ENCODE measurements at regions not wholly inside any gene's neighbourhood (a gene's known extent, or its start where the extent isn't known, plus 50 kb on each side); places are given as distances from the start of the nearest gene placed in this dataset.

- DNase-seq (ENCODE audit: low read depth, low spot score) = no peak
Measured at GRCh38 chr13:60654415-60654814, 257.4 kb downstream of the TDRD3 start.

GRCh38 chr13:60647547-60647946 is 250.5 kb downstream of the TDRD3 start:
- no peak for DNase-seq (ENCODE audit: low read depth, low spot score)
- no peak overlapping the region for H3K27ac ChIP-seq

More at GRCh38 chr13:60654415-60654814, 257.4 kb downstream of the TDRD3 start:
- H3K27ac ChIP-seq = no peak overlapping the region

GRCh38 chr13:60646620-60647019 is 249.6 kb downstream of the TDRD3 start:
- no peak overlapping the region for H3K27ac ChIP-seq
- no peak for DNase-seq (ENCODE audit: low read depth, low spot score)

- DNase-seq (ENCODE audit: low read depth, low spot score) = no peak
- no peak overlapping the region for H3K27ac ChIP-seq
Measured at GRCh38 chr13:60645676-60646075, 248.7 kb downstream of the TDRD3 start.

GRCh38 chr13:60642552-60642951 is 245.5 kb downstream of the TDRD3 start:
- DNase-seq (ENCODE audit: low read depth, low spot score) = no peak
- H3K27ac ChIP-seq = no peak overlapping the region

GRCh38 chr13:60629158-60629557 is 232.1 kb downstream of the TDRD3 start:
- no peak overlapping the region for H3K27ac ChIP-seq
- no peak for DNase-seq (ENCODE audit: low read depth, low spot score)

GRCh38 chr13:60627071-60627686 is 230.2 kb downstream of the TDRD3 start:
- DNase-seq (ENCODE audit: low read depth, low spot score) = no peak
- H3K27ac ChIP-seq = no peak overlapping the region

Data from epithelial cell of prostate (primary cell).